Fibroblast of pulmonary artery (primary cell): ENCODE measurements at regions not wholly inside any gene's neighbourhood (a gene's known extent, or its start where the extent isn't known, plus 50 kb on each side); places are given as distances from the start of the nearest gene placed in this dataset.
"Not testable (repeated sequence)": the region's sequence is repeated elsewhere in the genome, so short reads cannot be mapped to it uniquely, and the experiment has no call there.

Source experiments
- DNase-seq: peaks from one replicate; pipeline ENCODE4 v3.0.0-alpha.2; 2010; ENCODE audit warnings: low read depth
- H3K4me3 ChIP-seq: replicated peaks from 2 replicates; pipeline ENCODE4 v1.5.1; 2011; ENCODE audit warnings: low read depth, mild to moderate bottlenecking, control low read depth, low read length, moderate library complexity
- CTCF ChIP-seq: IDR thresholded peaks from 2 replicates; pipeline ENCODE4 v1.5.1; 2011; ENCODE audit warnings: mild to moderate bottlenecking, control low read depth, low read length, inconsistent platforms; ENCODE audit errors: missing control alignments

GRCh38 chr5:1958211-1959010 lies 75.7 kb upstream of the IRX4 start:
- no peak for TF ChIP-seq CTCF
- no peak for DNase-seq
- no peak overlapping the region for H3K4me3 ChIP-seq

- H3K4me3 ChIP-seq: no peak overlapping the region
- no peak for TF ChIP-seq CTCF
- DNase-seq: no peak
Observed at GRCh38 chr5:1955586-1955985, 72.9 kb upstream of the IRX4 start.

GRCh38 chr5:1953710-1954109 lies 71.0 kb upstream of the IRX4 start:
- H3K4me3 ChIP-seq, DNase-seq: not testable (repeated sequence)

- H3K4me3 ChIP-seq: no peak overlapping the region
- DNase-seq: no peak
- no peak for TF ChIP-seq CTCF
Observed at GRCh38 chr5:1952444-1953099, 69.8 kb upstream of the IRX4 start.

GRCh38 chr5:1952021-1952420 lies 69.3 kb upstream of the IRX4 start:
- H3K4me3 ChIP-seq: no peak overlapping the region
- TF ChIP-seq CTCF: no peak
- DNase-seq: no peak

DNA sequence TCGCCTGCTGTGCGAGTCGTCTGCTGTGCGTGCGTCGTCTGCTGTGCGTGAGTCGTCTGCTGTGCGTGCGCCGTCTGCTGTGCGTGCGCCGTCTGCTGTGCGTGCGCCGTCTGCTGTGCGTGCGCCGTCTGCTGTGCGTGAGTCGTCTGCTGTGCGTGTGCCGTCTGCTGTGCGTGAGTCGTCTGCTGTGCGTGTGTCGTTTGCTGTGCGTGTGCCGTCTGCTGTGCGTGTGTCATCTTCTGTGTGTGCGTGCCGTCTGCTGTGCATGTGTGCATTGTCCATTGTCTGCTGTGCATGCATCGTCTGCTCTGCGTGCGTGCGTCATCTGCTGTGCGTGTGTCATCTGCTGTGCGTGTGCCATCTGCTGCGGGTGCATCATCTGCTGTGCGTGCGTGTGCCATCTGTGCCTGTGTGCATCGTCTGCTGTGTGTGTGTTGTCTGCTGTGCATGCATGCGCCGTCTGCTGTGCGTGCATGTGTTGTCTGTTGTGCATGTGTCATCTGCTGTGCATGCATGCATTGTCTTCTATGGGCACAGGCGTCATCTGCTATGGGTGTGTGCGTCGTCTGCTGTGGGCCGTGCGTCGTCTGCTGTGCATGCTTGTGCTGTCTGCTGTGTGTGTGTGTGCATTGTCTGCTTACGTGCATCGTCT lies 68.6 kb upstream of the IRX4 start:
- H3K4me3 ChIP-seq: no peak overlapping the region
- TF ChIP-seq CTCF: no peak
- no peak for DNase-seq

- H3K4me3 ChIP-seq: no peak overlapping the region
- DNase-seq: no peak
- TF ChIP-seq CTCF: no peak
Observed at GRCh38 chr5:1950708-1951103, 68.0 kb upstream of the IRX4 start.
